ENCODE measurements at regions not wholly inside any gene's neighbourhood (a gene's known extent, or its start where the extent isn't known, plus 50 kb on each side); places are given as distances from the start of the nearest gene placed in this dataset.

DNA sequence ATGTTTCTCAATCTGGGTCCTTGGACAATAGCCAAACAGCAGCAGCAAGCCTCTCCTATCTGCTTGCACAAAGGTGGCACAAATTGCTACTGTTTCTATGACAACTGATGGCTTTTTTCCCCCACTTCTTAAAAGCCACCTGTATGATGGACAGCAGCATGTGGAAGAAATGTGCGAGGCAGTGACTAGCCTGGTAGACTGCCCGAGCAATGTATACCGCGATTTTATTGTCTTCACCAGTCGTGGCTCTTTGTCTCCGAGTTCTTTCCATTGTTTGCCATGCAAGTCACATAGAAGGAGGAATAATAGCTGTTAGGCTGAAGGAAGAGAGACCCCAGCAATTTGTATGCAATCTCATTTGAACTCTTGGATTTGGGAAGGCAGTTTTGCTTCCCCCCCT, 79.4 kb downstream of the S1PR1 start (continued):
- no peak for TF ChIP-seq CHD1 (IDR thresholded peaks at IDR 0.05; ENCODE audit: low read depth, low read length)
- no peak for TF ChIP-seq FOSL1 (IDR thresholded peaks at IDR 0.05; ENCODE audit: insufficient read depth, low read depth, low read length)
- no peak for TF ChIP-seq YY1 (IDR thresholded peaks at IDR 0.05; ENCODE audit: low read depth, low read length)
- no peak for TF ChIP-seq KDM5A (IDR thresholded peaks at IDR 0.05; ENCODE audit: low read length)
